HG03159 (cell line): ENCODE measurements at regions not wholly inside any gene's neighbourhood (a gene's known extent, or its start where the extent isn't known, plus 50 kb on each side); places are given as distances from the start of the nearest gene placed in this dataset.

Experiments
- ATAC-seq: cut with Tn5 transposase; IDR thresholded peaks from one replicate; pipeline ENCODE4 v1.9.1; 2021; ENCODE audit warnings: mild to moderate bottlenecking, moderate library complexity; ENCODE audit not compliant: unreplicated experiment

- ATAC-seq = no peak
These were observed 53.2 kb upstream of the ZNF536 start for GRCh38 chr19:30318936-30319335.

- no peak for ATAC-seq
These were observed 52.8 kb upstream of the ZNF536 start for GRCh38 chr19:30319411-30319810.

DNA sequence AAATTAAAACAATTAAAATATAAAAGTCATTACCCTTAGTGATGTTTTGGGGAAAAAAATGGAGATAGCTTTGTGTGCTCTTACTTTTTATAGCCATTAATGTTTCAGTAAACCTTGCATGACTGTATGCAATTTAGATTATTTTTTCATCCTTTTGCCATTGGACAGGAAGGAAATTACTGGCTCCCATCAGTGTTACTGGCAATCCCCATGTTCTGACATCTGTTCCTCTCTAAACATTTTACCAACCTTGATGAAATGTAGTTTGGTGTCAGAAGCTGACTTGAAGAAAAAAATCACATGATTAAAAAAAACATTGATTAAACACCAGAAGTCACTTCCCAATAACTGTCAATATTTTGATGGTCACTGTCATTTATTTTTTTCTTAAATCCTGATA lies 52.3 kb upstream of the ZNF536 start:
- no peak for ATAC-seq

- ATAC-seq = no peak
These were observed 51.7 kb upstream of the ZNF536 start for GRCh38 chr19:30320466-30320865.

DNA sequence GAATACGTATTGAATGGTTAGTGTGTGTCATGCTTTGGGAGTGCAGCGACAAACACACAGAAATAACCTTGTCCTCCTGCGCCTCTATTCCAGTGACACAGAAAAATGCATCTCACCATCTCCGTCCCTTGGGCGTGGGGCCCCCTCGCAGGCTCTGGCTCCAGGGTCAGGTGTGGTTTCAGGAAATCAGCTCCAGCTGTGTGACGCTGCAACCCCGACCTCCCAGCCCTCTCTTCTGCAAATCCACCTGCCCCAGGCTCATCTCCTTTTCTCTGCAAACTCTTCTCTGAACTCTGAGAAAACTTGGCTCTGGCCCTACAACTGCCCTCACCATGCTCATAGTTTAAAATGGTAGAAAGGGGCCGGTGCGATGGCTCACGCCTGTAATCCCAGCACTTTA lies 51.3 kb upstream of the ZNF536 start:
- ATAC-seq = no peak
